Loucy (cell line): ENCODE measurements at regions not wholly inside any gene's neighbourhood (a gene's known extent, or its start where the extent isn't known, plus 50 kb on each side); places are given as distances from the start of the nearest gene placed in this dataset.

Source experiments
- CTCF ChIP-seq: fragments of 200-600 bp; sonication (generic); conservative IDR thresholded peaks from 2 replicates; pipeline ENCODE4 v1.5.1; 2014; ENCODE audit warnings: mild to moderate bottlenecking, antibody characterized with exemption, low read length
- EZH2phosphoT487 ChIP-seq: fragments of 200-600 bp; IDR thresholded peaks from 2 replicates; pipeline ENCODE4 v1.6.1; 2018; ENCODE audit warnings: antibody characterized with exemption, mild to moderate bottlenecking, moderate library complexity, borderline replicate concordance

GRCh38 chr3:66565301-66565700 is 64.5 kb upstream of the LRIG1 start:
- TF ChIP-seq CTCF (no peak), EZH2phosphoT487 (no peak)
